ENCODE measurements at regions not wholly inside any gene's neighbourhood (a gene's known extent, or its start where the extent isn't known, plus 50 kb on each side); places are given as distances from the start of the nearest gene placed in this dataset.
A peak's percentile ranks its signal among the peaks of the same experiment; 100 is the strongest.

DNA sequence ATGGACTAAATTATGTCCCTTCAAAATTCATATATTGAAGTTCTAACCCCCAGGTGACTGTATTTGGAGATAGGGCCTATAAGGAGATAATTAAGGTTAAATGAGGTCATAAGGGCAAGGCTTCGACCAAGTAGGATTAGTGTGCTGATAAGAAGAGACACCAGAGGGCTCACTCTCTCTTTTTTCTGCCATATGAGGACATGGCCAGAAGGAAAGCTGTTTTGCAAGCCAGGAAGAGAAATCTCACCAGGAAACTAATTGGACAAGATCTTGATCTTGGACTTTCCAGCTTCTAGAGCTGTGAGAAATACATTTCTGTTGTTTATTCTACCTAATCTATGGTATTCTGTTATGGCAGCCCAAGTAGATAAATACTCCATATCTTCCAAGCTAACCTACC is 503.6 kb upstream of the NAALADL2 start:
- peak; percentile 48 for DNase-seq
- no peak overlapping the region for H3K4me2 ChIP-seq (ENCODE audit: low read length)
- ChIA-PET CTCF (interaction anchor here (0.5 to 0.6 kb wide), 3 partner anchors 14 to 587 kb away, joined by 3 to 4 read pairs (median 3); no protein-coding TSS in a partner anchor), POLR2A (ENCODE audit: unreplicated experiment) (interaction anchor here (0.7 kb wide), 1 partner anchor 86 kb away, joined by 5 read pairs; no protein-coding TSS in a partner anchor)
- intact Hi-C loops (cut with micrococcal nuclease): loop anchor here (1.0 to 10.0 kb wide), 4 partner anchors 85 to 361 kb away; no protein-coding TSS in a partner anchor
- no peaks in the 10 kb centered on the region for H3K9me3 ChIP-seq (ENCODE audit: low read length)
- peak; percentile 65 for TF ChIP-seq CTCF (conservative IDR thresholded peaks at IDR 0.05; ENCODE audit: low read depth, low read length)
- TF ChIP-seq EZH2phosphoT487 (IDR thresholded peaks at IDR 0.05; ENCODE audit: borderline replicate concordance, low read length): no peak
- TF ChIP-seq EZH2 (IDR thresholded peaks at IDR 0.05; ENCODE audit: low read length, unreplicated experiment): no peak
- H3K36me3 ChIP-seq (ENCODE audit: low read depth, low read length): no peaks in the 10 kb centered on the region
- no peaks in the 10 kb centered on the region for H3K79me2 ChIP-seq (ENCODE audit: low read length)
- peak; percentile 81 for ATAC-seq
- H3K4me1 ChIP-seq (ENCODE audit: insufficient read depth, low read length): no peaks in the 10 kb centered on the region
- no peaks in the 10 kb centered on the region for H3F3A ChIP-seq (ENCODE audit: low read length, unreplicated experiment)
- H3K27me3 ChIP-seq (ENCODE audit: low read length): no peaks in the 10 kb centered on the region
- H4K20me1 ChIP-seq (ENCODE audit: low read length): no peaks in the 10 kb centered on the region
- no TSS peak for BruUV-seq (replicated peaks)
- H3K9me2 ChIP-seq (replicated peaks; ENCODE audit: low read length): no peaks in the 10 kb centered on the region
- H2AFZ ChIP-seq (ENCODE audit: low read length): no peak overlapping the region
- no peak overlapping the region for H3K27ac ChIP-seq (ENCODE audit: low read length)
- no peak overlapping the region for H3K4me3 ChIP-seq (ENCODE audit: low read length)
- no peak overlapping the region for H3K9ac ChIP-seq (ENCODE audit: low read length)

GRCh38 chr3:174356596-174356995 is 502.5 kb upstream of the NAALADL2 start:
- Histone ChIP-seq H3K4me2 (ENCODE audit: low read length) (no peak overlapping the region), H2AFZ (ENCODE audit: low read length) (no peak overlapping the region), H3K79me2 (ENCODE audit: low read length) (no peaks in the 10 kb centered on the region), H4K20me1 (ENCODE audit: low read length) (no peaks in the 10 kb centered on the region), H3K27me3 (ENCODE audit: low read length) (no peaks in the 10 kb centered on the region), H3K36me3 (ENCODE audit: low read depth, low read length) (no peaks in the 10 kb centered on the region), H3K9me3 (ENCODE audit: low read length) (no peaks in the 10 kb centered on the region), H3K27ac (ENCODE audit: low read length) (no peak overlapping the region), H3F3A (ENCODE audit: low read length, unreplicated experiment) (no peaks in the 10 kb centered on the region), H3K4me3 (ENCODE audit: low read length) (no peak overlapping the region), H3K4me1 (ENCODE audit: insufficient read depth, low read length) (no peaks in the 10 kb centered on the region), H3K9ac (ENCODE audit: low read length) (no peak overlapping the region), H3K9me2 (replicated peaks; ENCODE audit: low read length) (no peaks in the 10 kb centered on the region)
- BruUV-seq (replicated peaks): no TSS peak
- ChIA-PET CTCF (no interaction called here), POLR2A (ENCODE audit: unreplicated experiment) (no interaction called here)
- no peak for ATAC-seq
- no peak for TF ChIP-seq CTCF (conservative IDR thresholded peaks at IDR 0.05; ENCODE audit: low read depth, low read length)
- TF ChIP-seq EZH2 (IDR thresholded peaks at IDR 0.05; ENCODE audit: low read length, unreplicated experiment): no peak
- TF ChIP-seq EZH2phosphoT487 (IDR thresholded peaks at IDR 0.05; ENCODE audit: borderline replicate concordance, low read length): no peak
- intact Hi-C loops (cut with micrococcal nuclease): loop anchor here (5.0 to 10.0 kb wide), 3 partner anchors 229 to 362 kb away; no protein-coding TSS in a partner anchor
- DNase-seq: no peak

- Histone ChIP-seq H3K36me3 (ENCODE audit: low read depth, low read length) (no peaks in the 10 kb centered on the region), H3K4me3 (ENCODE audit: low read length) (no peak overlapping the region), H4K20me1 (ENCODE audit: low read length) (no peaks in the 10 kb centered on the region), H3K27ac (ENCODE audit: low read length) (no peak overlapping the region), H2AFZ (ENCODE audit: low read length) (no peak overlapping the region), H3F3A (ENCODE audit: low read length, unreplicated experiment) (no peaks in the 10 kb centered on the region), H3K9ac (ENCODE audit: low read length) (no peak overlapping the region), H3K4me2 (ENCODE audit: low read length) (no peak overlapping the region), H3K4me1 (ENCODE audit: insufficient read depth, low read length) (no peaks in the 10 kb centered on the region), H3K27me3 (ENCODE audit: low read length) (no peaks in the 10 kb centered on the region), H3K9me3 (ENCODE audit: low read length) (no peaks in the 10 kb centered on the region), H3K9me2 (replicated peaks; ENCODE audit: low read length) (no peaks in the 10 kb centered on the region), H3K79me2 (ENCODE audit: low read length) (no peaks in the 10 kb centered on the region)
- BruUV-seq (replicated peaks): no TSS peak
- DNase-seq: peak; percentile 43
- peak; percentile 84 for ATAC-seq
- TF ChIP-seq EZH2 (IDR thresholded peaks at IDR 0.05; ENCODE audit: low read length, unreplicated experiment): no peak
- no peak for TF ChIP-seq EZH2phosphoT487 (IDR thresholded peaks at IDR 0.05; ENCODE audit: borderline replicate concordance, low read length)
- TF ChIP-seq CTCF (conservative IDR thresholded peaks at IDR 0.05; ENCODE audit: low read depth, low read length): no peak
- ChIA-PET CTCF (no interaction called here), POLR2A (ENCODE audit: unreplicated experiment) (no interaction called here)
- intact Hi-C loops (cut with micrococcal nuclease): loop anchor here (5.0 to 10.0 kb wide), 3 partner anchors 231 to 363 kb away; no protein-coding TSS in a partner anchor
Measured at GRCh38 chr3:174358252-174358651, 500.9 kb upstream of the NAALADL2 start.
